ENCODE measurements at regions not wholly inside any gene's neighbourhood (a gene's known extent, or its start where the extent isn't known, plus 50 kb on each side); places are given as distances from the start of the nearest gene placed in this dataset.

GRCh38 chr6:119742188-119742803 is 392.7 kb upstream of the MAN1A1 start (continued):
- TF ChIP-seq ZNF839 (CRISPR knock-in tag; IDR thresholded peaks at IDR 0.05; ENCODE audit: borderline replicate concordance) (no peak), ZBTB49 (CRISPR knock-in tag; IDR thresholded peaks at IDR 0.05; ENCODE audit: borderline replicate concordance) (no peak), ZNF629 (CRISPR knock-in tag; conservative IDR thresholded peaks at IDR 0.05) (no peak), RAD21 (CRISPR knock-in tag; IDR thresholded peaks at IDR 0.05) (peak; percentile 83), HNF4G (IDR thresholded peaks at IDR 0.05; ENCODE audit: borderline replicate concordance, low read depth, low read length) (no peak), HNF4G (CRISPR knock-in tag; IDR thresholded peaks at IDR 0.05; ENCODE audit: borderline replicate concordance, low read depth) (no peak), PRMT3 (CRISPR knock-in tag; IDR thresholded peaks at IDR 0.05; ENCODE audit: borderline replicate concordance, low read depth) (no peak), ZNF251 (CRISPR knock-in tag; IDR thresholded peaks at IDR 0.05) (no peak), HMGA1 (CRISPR knock-in tag; conservative IDR thresholded peaks at IDR 0.05) (no peak), TFAP4 (IDR thresholded peaks at IDR 0.05; ENCODE audit: borderline replicate concordance, low read depth) (no peak), ZNF232 (CRISPR knock-in tag; IDR thresholded peaks at IDR 0.05; ENCODE audit: borderline replicate concordance) (no peak), ZNF672 (CRISPR knock-in tag; IDR thresholded peaks at IDR 0.05) (no peak), BCL6 (CRISPR knock-in tag; IDR thresholded peaks at IDR 0.05) (no peak), ARID2 (CRISPR knock-in tag; IDR thresholded peaks at IDR 0.05; ENCODE audit: borderline replicate concordance) (no peak), PATZ1 (CRISPR knock-in tag; IDR thresholded peaks at IDR 0.05) (0 out of 2 replicates have a peak, but pooled peaks have one; percentile 31), ATF3 (CRISPR knock-in tag; IDR thresholded peaks at IDR 0.05) (no peak), CHCHD3 (CRISPR knock-in tag; IDR thresholded peaks at IDR 0.05) (no peak), NCOA2 (CRISPR knock-in tag; IDR thresholded peaks at IDR 0.05) (no peak), RFX5 (IDR thresholded peaks at IDR 0.05; ENCODE audit: low read depth, low read length) (no peak), KLF15 (CRISPR knock-in tag; IDR thresholded peaks at IDR 0.05; ENCODE audit: borderline replicate concordance) (no peak), MLXIP (CRISPR knock-in tag; IDR thresholded peaks at IDR 0.05; ENCODE audit: borderline replicate concordance) (no peak), STAT5B (CRISPR knock-in tag; IDR thresholded peaks at IDR 0.05) (no peak), NR2C2 (CRISPR knock-in tag; IDR thresholded peaks at IDR 0.05; ENCODE audit: borderline replicate concordance) (no peak)
